GM18870 (cell line): ENCODE measurements at regions not wholly inside any gene's neighbourhood (a gene's known extent, or its start where the extent isn't known, plus 50 kb on each side); places are given as distances from the start of the nearest gene placed in this dataset.

ENCODE experiments used
- ATAC-seq: cut with Tn5 transposase; IDR thresholded peaks from one replicate; pipeline ENCODE4 v1.9.1; 2021; ENCODE audit warnings: moderate library complexity; ENCODE audit not compliant: unreplicated experiment

DNA sequence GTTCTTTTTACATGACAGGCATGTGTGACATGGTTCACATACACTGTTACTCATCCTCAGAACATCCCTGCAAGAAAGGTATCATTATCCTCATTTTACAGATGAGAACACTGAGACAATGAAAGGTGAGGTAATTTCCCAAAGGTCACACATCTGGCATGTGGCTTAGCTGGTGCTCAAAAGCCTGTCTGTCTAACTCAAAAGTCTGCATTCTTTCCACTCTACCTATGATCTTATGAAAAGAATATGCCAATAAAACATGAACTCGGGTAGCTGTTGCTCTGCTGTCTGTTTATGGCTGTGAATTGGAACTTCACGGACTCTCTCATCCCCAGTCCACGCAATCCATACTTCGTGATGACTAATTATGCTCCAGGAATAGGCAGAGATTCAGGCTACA, 79.0 kb upstream of the ODAD2 start:
- no peak for ATAC-seq

GRCh38 chr10:28075424-28075823, 76.5 kb upstream of the ODAD2 start:
- no peak for ATAC-seq

- ATAC-seq: no peak
Observed at GRCh38 chr10:28072573-28072972, 73.7 kb upstream of the ODAD2 start.

GRCh38 chr10:28060031-28060607, 61.2 kb upstream of the ODAD2 start:
- no peak for ATAC-seq

- no peak for ATAC-seq
Observed at GRCh38 chr10:28058746-28059145, 59.9 kb upstream of the ODAD2 start.

GRCh38 chr10:28054228-28054860, 55.5 kb upstream of the ODAD2 start:
- ATAC-seq: no peak

DNA sequence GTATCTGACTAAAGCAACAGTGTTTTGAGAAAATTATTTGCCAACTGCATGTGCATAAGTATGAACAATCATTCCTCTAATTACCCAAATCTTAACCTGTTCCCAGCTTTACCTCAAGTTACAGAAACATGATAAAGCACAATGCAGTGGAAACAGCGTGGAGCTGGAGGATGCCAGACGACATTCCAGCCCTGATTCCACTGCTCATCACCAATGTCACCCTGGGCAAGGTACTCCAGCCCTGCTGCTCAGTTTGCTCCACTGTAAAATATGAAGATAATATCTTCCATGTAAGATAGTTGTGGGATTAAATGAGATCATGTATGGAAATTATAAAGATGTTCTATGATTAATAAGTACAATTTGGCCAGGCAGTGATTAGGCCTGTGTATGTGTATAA, 50.4 kb upstream of the ODAD2 start:
- ATAC-seq: no peak
